Smooth muscle cell (in vitro differentiated cells): ENCODE measurements at regions not wholly inside any gene's neighbourhood (a gene's known extent, or its start where the extent isn't known, plus 50 kb on each side); places are given as distances from the start of the nearest gene placed in this dataset.
"Not testable (repeated sequence)": the region's sequence is repeated elsewhere in the genome, so short reads cannot be mapped to it uniquely, and the experiment has no call there.

Source experiments
- DNase-seq: peaks from one replicate; lab custom pipeline; 2025; ENCODE audit not compliant: unreplicated experiment; lab: John Stamatoyannopoulos, UW
- H2AFZ ChIP-seq: fragments of 200-600 bp; sonication (generic); 2 replicates; pipeline ENCODE4 v1.6.0; 2016; ENCODE audit warnings: antibody characterized with exemption, low read depth, mild to moderate bottlenecking
- H3F3A ChIP-seq: fragments of 200-600 bp; sonication (generic); 2 replicates; pipeline ENCODE4 v1.6.0; 2017; ENCODE audit warnings: antibody characterized with exemption, low read depth
- H3K27ac ChIP-seq: fragments of 200-600 bp; sonication (generic); 2 replicates; pipeline ENCODE4 v1.5.1; 2016; ENCODE audit warnings: low read depth, mild to moderate bottlenecking
- H3K27me3 ChIP-seq: fragments of 200-600 bp; sonication (generic); 2 replicates; pipeline ENCODE4 v1.6.1; 2016; ENCODE audit warnings: low read depth, mild to moderate bottlenecking
- H3K36me3 ChIP-seq: fragments of 200-600 bp; sonication (generic); 2 replicates; pipeline ENCODE4 v1.5.1; 2016; ENCODE audit warnings: low read depth
- H3K4me1 ChIP-seq: fragments of 200-600 bp; sonication (generic); 2 replicates; pipeline ENCODE4 v1.5.1; 2016; ENCODE audit warnings: low read depth
- H3K4me2 ChIP-seq: fragments of 200-600 bp; sonication (generic); 2 replicates; pipeline ENCODE4 v1.6.0; 2016; ENCODE audit warnings: mild to moderate bottlenecking
- H3K4me3 ChIP-seq: fragments of 200-600 bp; sonication (generic); 2 replicates; pipeline ENCODE4 v1.5.1; 2016; ENCODE audit warnings: mild to moderate bottlenecking
- H3K79me2 ChIP-seq: fragments of 200-600 bp; sonication (generic); 2 replicates; pipeline ENCODE4 v1.6.0; 2016; ENCODE audit warnings: low read depth, mild to moderate bottlenecking
- H3K9ac ChIP-seq: fragments of 200-600 bp; sonication (generic); 2 replicates; pipeline ENCODE4 v1.6.0; 2016; ENCODE audit warnings: low read depth
- H3K9me3 ChIP-seq: fragments of 200-600 bp; sonication (generic); replicated peaks from 2 replicates; pipeline ENCODE4 v1.5.1; 2016; ENCODE audit warnings: low read depth
- H4K20me1 ChIP-seq: fragments of 200-600 bp; sonication (generic); 2 replicates; pipeline ENCODE4 v1.6.0; 2016; ENCODE audit warnings: low read depth
- WGBS: methylation state at CpG from one replicate; pipeline ENCODE4 v1.1.7; 2016; ENCODE audit warnings: low lambda C conversion rate; 5-methylcytosine and 5-hydroxymethylcytosine counted together
- TF ChIP-seq, protein P1 (sequence below): fragments of 200-600 bp; sonication (generic); IDR thresholded peaks from 2 replicates; pipeline ENCODE4 v1.5.1; 2017; ENCODE audit warnings: borderline replicate concordance, mild to moderate bottlenecking, antibody characterized with exemption; ENCODE audit not compliant: insufficient read depth, poor library complexity, severe bottlenecking

DNA sequence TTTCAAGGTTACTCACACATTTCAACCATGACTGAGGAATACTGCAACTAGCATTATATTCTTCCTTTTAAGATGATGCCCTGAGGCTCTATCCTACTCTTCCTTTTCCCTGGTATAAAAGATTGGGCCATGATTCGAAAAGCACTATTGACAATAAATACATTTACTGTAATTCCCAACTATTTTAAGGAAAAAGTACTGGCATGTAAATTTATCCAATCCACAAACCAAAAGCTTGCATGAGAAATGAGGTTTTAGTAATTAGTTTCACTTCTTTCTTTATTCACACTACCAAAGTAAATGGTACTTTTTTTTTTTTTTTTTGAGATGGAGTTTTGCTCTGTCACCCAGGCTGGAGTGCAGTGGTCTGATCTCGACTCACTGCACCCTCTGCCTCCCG is 310.2 kb downstream of the LRRC3B start:
- Histone ChIP-seq H3K4me3 (no peak overlapping the region), H3K36me3 (no peaks in the 10 kb centered on the region), H4K20me1 (no peaks in the 10 kb centered on the region), H3K4me1 (no peaks in the 10 kb centered on the region), H3K27me3 (no peaks in the 10 kb centered on the region), H3K79me2 (no peaks in the 10 kb centered on the region), H2AFZ (no peak overlapping the region), H3F3A (no peaks in the 10 kb centered on the region), H3K4me2 (no peak overlapping the region), H3K9me3 (no peaks in the 10 kb centered on the region), H3K27ac (no peak overlapping the region), H3K9ac (no peak overlapping the region)
- WGBS = 87% methylated on average over 3 of the region's 3 CpGs
- TF ChIP-seq, protein P1, sequence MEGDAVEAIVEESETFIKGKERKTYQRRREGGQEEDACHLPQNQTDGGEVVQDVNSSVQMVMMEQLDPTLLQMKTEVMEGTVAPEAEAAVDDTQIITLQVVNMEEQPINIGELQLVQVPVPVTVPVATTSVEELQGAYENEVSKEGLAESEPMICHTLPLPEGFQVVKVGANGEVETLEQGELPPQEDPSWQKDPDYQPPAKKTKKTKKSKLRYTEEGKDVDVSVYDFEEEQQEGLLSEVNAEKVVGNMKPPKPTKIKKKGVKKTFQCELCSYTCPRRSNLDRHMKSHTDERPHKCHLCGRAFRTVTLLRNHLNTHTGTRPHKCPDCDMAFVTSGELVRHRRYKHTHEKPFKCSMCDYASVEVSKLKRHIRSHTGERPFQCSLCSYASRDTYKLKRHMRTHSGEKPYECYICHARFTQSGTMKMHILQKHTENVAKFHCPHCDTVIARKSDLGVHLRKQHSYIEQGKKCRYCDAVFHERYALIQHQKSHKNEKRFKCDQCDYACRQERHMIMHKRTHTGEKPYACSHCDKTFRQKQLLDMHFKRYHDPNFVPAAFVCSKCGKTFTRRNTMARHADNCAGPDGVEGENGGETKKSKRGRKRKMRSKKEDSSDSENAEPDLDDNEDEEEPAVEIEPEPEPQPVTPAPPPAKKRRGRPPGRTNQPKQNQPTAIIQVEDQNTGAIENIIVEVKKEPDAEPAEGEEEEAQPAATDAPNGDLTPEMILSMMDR = no peak
- DNase-seq = no peak

DNA sequence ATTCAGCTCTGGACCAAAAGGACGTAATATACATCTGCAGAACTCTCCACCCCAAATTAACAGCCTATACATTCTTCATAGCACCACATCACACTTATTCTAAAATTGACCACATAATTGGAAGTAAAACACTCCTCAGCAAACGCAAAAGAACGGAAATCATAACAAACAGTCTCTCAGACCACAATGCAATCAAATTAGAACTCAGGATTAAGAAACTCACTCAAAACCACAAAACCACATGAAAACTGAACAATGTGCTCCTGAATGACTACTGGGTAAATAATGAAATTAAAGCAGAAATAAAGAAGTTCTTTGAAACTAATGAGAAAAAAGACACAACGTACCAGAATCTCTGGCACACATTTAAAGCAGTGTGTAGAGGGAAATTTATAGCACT is 322.9 kb downstream of the LRRC3B start:
- H2AFZ ChIP-seq, H3K4me2 ChIP-seq, H3K9ac ChIP-seq, DNase-seq, H3K27ac ChIP-seq, H4K20me1 ChIP-seq, H3K27me3 ChIP-seq, H3F3A ChIP-seq, H3K79me2 ChIP-seq, H3K4me1 ChIP-seq, H3K9me3 ChIP-seq, H3K36me3 ChIP-seq, H3K4me3 ChIP-seq: not testable (repeated sequence)
- WGBS = 84% methylated on average over 4 of the region's 4 CpGs

DNA sequence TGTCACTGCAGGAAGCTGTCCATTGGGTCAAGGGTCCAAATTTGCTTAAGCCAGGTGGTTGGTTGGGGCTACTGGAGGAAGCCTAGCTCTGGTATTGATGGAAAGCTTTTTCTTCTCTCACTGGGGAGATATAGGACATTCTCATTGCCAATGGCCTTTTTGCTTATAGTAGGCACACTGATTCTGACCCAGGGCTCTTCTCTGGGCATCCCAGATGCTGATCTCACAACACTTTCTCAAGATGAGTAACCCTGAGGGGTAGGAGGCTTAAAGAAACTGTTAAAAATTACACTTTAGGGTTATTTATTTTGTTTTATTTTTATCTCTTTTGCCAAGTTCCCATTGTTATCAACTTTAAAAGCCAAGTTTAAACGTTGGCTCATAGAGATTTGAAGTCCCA is 337.8 kb downstream of the LRRC3B start:
- DNase-seq = no peak
- Histone ChIP-seq H3K4me1 (no peaks in the 10 kb centered on the region), H3K27ac (no peak overlapping the region), H3K9ac (no peak overlapping the region), H3K27me3 (no peaks in the 10 kb centered on the region), H3F3A (no peaks in the 10 kb centered on the region), H3K36me3 (no peaks in the 10 kb centered on the region), H3K4me3 (no peak overlapping the region), H3K79me2 (no peaks in the 10 kb centered on the region), H3K4me2 (no peak overlapping the region), H4K20me1 (no peaks in the 10 kb centered on the region), H2AFZ (no peak overlapping the region), H3K9me3 (no peaks in the 10 kb centered on the region)
- 74% methylated on average over 1 of the region's 1 CpG for WGBS
- TF ChIP-seq, protein P1 = no peak

DNA sequence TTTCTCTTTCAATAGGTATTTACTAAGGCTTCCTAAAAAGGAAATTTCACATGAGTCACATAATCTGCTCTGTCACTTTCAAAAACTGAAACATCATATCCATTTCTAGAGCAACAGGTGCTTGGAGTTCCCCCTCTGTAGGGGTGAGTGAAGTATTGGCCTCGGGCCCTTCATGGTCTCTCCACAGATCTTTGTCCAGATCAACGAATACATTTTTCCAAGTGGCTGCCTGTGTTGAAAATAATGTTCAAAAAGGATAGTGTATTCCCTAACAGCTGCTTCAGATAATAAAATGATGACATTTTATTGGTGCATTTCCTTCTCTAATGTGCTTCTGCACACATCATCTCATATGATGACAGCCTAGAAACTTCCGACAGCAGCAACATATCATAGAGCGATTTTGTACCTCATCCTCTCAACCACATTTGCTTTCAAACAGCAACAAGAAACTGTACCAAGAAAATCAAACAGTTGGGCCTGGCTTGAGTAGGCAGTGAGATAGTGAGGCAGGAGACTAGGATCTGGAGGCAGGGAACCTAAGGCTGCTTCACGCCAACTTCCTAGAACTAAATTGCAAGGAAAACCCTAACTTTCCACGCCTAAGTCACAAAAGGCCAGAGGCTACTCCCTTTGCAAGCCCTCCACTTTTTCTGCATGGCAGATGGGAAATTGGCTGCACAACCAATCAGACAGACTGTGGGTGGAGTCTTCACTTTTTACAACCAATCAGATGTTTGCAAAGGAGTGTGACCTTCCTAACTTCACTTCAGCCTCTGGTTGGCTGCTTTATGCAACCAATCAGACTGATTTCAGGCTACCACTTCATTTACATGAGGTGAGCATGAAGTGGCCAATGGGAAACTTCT is 340.2 kb downstream of the LRRC3B start:
- Histone ChIP-seq H3K36me3 (no peaks in the 10 kb centered on the region), H3K9ac (no peak overlapping the region), H3F3A (no peaks in the 10 kb centered on the region), H4K20me1 (no peaks in the 10 kb centered on the region), H3K4me2 (no peak overlapping the region), H3K4me1 (no peaks in the 10 kb centered on the region), H3K79me2 (no peaks in the 10 kb centered on the region), H3K27me3 (no peaks in the 10 kb centered on the region), H2AFZ (no peak overlapping the region), H3K9me3 (no peaks in the 10 kb centered on the region), H3K27ac (no peak overlapping the region), H3K4me3 (no peak overlapping the region)
- DNase-seq = no peak
- 95% methylated on average over 6 of the region's 6 CpGs for WGBS
- TF ChIP-seq, protein P1 = no peak
